ENCODE measurements at regions not wholly inside any gene's neighbourhood (a gene's known extent, or its start where the extent isn't known, plus 50 kb on each side); places are given as distances from the start of the nearest gene placed in this dataset.

DNA sequence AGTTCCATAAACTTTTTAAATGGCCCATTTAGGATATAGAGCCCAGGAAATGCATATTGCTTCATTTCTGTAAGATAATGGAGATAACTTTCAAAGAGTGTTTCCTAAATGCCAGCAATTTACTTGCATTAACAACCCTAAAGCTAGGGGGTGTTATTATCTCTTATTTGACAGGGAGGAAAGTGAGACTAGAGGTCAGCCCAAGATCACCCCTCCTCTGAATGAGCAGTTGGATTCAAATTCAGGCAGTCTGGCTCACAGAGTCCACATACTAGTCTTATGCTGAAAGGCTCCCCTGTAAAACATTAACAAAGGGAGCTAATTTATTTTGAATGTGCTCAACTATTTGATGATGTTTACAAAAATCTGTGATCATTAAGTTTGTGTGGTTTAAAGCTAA, 49.9 kb upstream of the TRIM77 start:
- Histone ChIP-seq H3K27me3 (ENCODE audit: control insufficient read depth, insufficient read depth, low read length) (no peaks in the 10 kb centered on the region), H3K36me3 (ENCODE audit: control insufficient read depth, insufficient read depth, low read length) (no peaks in the 10 kb centered on the region), H3K4me3 (ENCODE audit: low read depth, low read length) (no peak overlapping the region)
- TF ChIP-seq, protein P1, sequence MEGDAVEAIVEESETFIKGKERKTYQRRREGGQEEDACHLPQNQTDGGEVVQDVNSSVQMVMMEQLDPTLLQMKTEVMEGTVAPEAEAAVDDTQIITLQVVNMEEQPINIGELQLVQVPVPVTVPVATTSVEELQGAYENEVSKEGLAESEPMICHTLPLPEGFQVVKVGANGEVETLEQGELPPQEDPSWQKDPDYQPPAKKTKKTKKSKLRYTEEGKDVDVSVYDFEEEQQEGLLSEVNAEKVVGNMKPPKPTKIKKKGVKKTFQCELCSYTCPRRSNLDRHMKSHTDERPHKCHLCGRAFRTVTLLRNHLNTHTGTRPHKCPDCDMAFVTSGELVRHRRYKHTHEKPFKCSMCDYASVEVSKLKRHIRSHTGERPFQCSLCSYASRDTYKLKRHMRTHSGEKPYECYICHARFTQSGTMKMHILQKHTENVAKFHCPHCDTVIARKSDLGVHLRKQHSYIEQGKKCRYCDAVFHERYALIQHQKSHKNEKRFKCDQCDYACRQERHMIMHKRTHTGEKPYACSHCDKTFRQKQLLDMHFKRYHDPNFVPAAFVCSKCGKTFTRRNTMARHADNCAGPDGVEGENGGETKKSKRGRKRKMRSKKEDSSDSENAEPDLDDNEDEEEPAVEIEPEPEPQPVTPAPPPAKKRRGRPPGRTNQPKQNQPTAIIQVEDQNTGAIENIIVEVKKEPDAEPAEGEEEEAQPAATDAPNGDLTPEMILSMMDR (IDR thresholded peaks at IDR 0.05; ENCODE audit: insufficient read depth, low read length, severe bottlenecking) = no peak
- DNase-seq (ENCODE audit: low read depth) = no peak
- FAIRE-seq = no peak
